WTC11 (cell line): ENCODE measurements at regions not wholly inside any gene's neighbourhood (a gene's known extent, or its start where the extent isn't known, plus 50 kb on each side); places are given as distances from the start of the nearest gene placed in this dataset.

Source experiments
- ATF2 ChIP-seq: sonication (generic); formaldehyde crosslinking; IDR thresholded peaks from 2 replicates; pipeline ENCODE4 v1.8.1; 2022; ENCODE audit warnings: low read depth, missing genetic modification reagents, borderline replicate concordance
- CTCF ChIP-seq: fragments of 200-600 bp; IDR thresholded peaks from 2 replicates; pipeline ENCODE4 v1.8.0; 2022; ENCODE audit warnings: antibody characterized with exemption
- E2F5 ChIP-seq: sonication (generic); formaldehyde crosslinking; IDR thresholded peaks from 2 replicates; pipeline ENCODE4 v1.8.1; 2022; ENCODE audit warnings: mild to moderate bottlenecking, moderate library complexity, missing genetic modification reagents
- KAT7 ChIP-seq: sonication (generic); formaldehyde crosslinking; IDR thresholded peaks from 2 replicates; pipeline ENCODE4 v1.8.1; 2023; ENCODE audit warnings: missing genetic modification reagents, mild to moderate bottlenecking, borderline replicate concordance
- RORB ChIP-seq: fragments of 250-450 bp; sonication (Bioruptor Pico); IDR thresholded peaks from 2 replicates; pipeline ENCODE4 v1.9.0; 2021; ENCODE audit warnings: mild to moderate bottlenecking

- TF ChIP-seq RORB (CRISPR knock-in tag) (no peak), CTCF (no peak), E2F5 (CRISPR knock-in tag) (no peak), KAT7 (CRISPR knock-in tag) (no peak), ATF2 (CRISPR knock-in tag) (no peak)
These were observed 181.2 kb upstream of the DMAC1 start for GRCh38 chr9:7980691-7981289.
